Activated B cell treated with CpG ODN at 0.5 μM for 24 hours (primary cell): ENCODE measurements at regions not wholly inside any gene's neighbourhood (a gene's known extent, or its start where the extent isn't known, plus 50 kb on each side); places are given as distances from the start of the nearest gene placed in this dataset.

Experiments
- ATAC-seq: fragments of 200-7000 bp; cut with Tn5 transposase; one replicate; pipeline ENCODE4 v1.10.0; 2021; ENCODE audit warnings: low read depth, mild to moderate bottlenecking, moderate library complexity
- CTCF ChIA-PET: fragments of 350-600 bp; sonication (Branson Sonifier 250); formaldehyde crosslinking; loops from one replicate; lab custom pipeline; 2021; ENCODE audit warnings: antibody characterized with exemption; lab: Charles Lee
- POLR2A ChIA-PET: fragments of 350-600 bp; sonication (Branson Sonifier 250); formaldehyde crosslinking; loops from one replicate; lab custom pipeline; 2021; ENCODE audit warnings: antibody characterized with exemption; lab: Charles Lee
- DNase-seq: peaks from one replicate; pipeline ENCODE4 v3.0.0; 2022
- H3K27ac Mint-ChIP-seq: one replicate; pipeline ENCODE4 v1.8.0; 2020; ENCODE audit warnings: mixed read lengths
- H3K27me3 Mint-ChIP-seq: one replicate; pipeline ENCODE4 v1.8.0; 2021; ENCODE audit warnings: mixed read lengths
- H3K36me3 Mint-ChIP-seq: one replicate; pipeline ENCODE4 v1.8.0; 2021; ENCODE audit warnings: low read depth, mixed read lengths
- H3K4me1 Mint-ChIP-seq: one replicate; pipeline ENCODE4 v1.8.0; 2021; ENCODE audit warnings: mixed read lengths
- H3K4me3 Mint-ChIP-seq: one replicate; pipeline ENCODE4 v1.8.0; 2020; ENCODE audit warnings: mild to moderate bottlenecking, mixed read lengths
- H3K9me3 Mint-ChIP-seq: one replicate; pipeline ENCODE4 v1.8.0; 2020; ENCODE audit warnings: mixed read lengths
- intact Hi-C: fragments of 100-400 bp; cut with micrococcal nuclease; formaldehyde crosslinking; loops from one replicate; pipeline ENCODE4 v1.15.1; 2024
- TF ChIP-seq, protein P1 (sequence below): fragments of 200-600 bp; IDR thresholded peaks from one replicate; pipeline ENCODE4 v1.8.0; 2022; ENCODE audit warnings: antibody characterized with exemption, mild to moderate bottlenecking

DNA sequence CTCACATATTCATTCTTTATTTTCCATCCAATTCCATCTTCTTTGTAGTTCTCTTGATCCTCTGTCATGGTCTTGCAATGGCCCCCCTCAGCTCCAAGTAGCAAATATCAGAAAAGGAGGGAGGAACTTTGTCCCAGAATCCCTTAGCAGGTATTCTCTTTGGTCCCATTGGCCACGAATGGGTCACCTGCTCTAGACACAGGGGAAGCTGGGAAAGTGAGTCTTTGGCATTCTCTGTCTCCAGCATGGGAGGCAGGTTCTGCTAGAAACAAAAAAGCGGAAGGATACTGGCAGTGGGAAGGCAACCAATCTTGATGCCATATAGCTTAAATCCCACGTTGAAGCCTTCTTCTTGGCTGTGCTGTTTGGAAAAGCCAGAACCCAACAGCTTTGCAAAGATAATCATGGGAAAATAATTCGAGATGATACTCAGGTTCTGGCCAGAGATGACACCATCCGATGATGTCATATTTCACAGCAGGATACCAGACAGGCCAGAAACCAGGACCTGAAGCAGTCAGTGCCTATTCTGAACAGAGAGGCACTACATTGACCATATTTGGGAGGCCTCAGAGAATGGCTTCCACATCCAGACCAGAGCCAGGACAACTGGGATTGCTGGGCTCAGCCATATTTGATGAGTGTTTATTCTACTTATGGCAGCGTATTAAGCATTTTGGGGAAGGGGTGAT, 110.4 kb upstream of the ATXN3L start:
- ChIA-PET CTCF (no interaction called here), POLR2A (no interaction called here)
- TF ChIP-seq, protein P1, sequence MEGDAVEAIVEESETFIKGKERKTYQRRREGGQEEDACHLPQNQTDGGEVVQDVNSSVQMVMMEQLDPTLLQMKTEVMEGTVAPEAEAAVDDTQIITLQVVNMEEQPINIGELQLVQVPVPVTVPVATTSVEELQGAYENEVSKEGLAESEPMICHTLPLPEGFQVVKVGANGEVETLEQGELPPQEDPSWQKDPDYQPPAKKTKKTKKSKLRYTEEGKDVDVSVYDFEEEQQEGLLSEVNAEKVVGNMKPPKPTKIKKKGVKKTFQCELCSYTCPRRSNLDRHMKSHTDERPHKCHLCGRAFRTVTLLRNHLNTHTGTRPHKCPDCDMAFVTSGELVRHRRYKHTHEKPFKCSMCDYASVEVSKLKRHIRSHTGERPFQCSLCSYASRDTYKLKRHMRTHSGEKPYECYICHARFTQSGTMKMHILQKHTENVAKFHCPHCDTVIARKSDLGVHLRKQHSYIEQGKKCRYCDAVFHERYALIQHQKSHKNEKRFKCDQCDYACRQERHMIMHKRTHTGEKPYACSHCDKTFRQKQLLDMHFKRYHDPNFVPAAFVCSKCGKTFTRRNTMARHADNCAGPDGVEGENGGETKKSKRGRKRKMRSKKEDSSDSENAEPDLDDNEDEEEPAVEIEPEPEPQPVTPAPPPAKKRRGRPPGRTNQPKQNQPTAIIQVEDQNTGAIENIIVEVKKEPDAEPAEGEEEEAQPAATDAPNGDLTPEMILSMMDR, result no peak
- Mint-ChIP-seq H3K4me1 (peaks cover 20% of the 10 kb centered on the region), H3K36me3 (no peaks in the 10 kb centered on the region), H3K9me3 (no peaks in the 10 kb centered on the region), H3K4me3 (no peak overlapping the region), H3K27ac (no peak overlapping the region), H3K27me3 (no peaks in the 10 kb centered on the region)
- intact Hi-C loops, result no loop called here
- DNase-seq, result no peak
- no peak for ATAC-seq

DNA sequence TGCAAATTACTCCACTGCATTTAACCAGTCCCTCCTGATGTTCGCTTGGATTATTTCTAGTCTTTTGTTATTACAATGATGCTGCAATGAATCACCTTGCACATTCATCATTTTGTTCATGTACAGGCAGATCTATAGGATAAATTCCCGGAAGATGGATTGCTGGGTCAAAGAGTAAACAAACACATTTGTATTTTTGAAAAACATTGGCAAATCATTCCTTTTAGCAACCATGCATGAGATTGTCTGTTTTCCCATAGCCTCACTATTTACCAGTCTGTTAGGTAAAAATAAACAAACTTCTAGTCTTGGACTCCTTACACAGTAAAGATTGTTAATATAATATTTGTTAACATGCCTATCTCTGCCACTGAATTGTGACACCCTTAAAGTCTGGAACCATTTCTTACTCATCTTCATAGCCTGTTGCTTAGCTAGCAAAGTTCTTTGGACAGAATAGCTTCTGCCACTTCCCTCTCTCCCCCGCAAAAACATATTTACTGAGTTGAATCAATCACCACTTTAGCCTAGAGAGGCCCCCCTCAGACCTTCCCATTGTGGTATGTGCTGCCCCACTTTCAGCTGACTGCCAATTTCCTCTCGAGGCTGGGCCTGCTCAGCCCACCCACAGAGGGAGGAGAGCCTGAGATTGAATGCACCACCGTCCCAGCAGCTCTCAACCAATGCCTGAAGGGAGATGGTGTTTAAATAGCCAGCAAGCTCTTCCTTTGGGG, 108.4 kb upstream of the ATXN3L start:
- no peaks in the 10 kb centered on the region for H3K36me3 Mint-ChIP-seq
- intact Hi-C loops, result no loop called here
- H3K27me3 Mint-ChIP-seq, result no peaks in the 10 kb centered on the region
- H3K4me3 Mint-ChIP-seq, result no peak overlapping the region
- DNase-seq (no peak), ATAC-seq (peak; percentile 50)
- H3K27ac Mint-ChIP-seq, result peak overlapping the region; percentile 66
- H3K4me1 Mint-ChIP-seq, result peaks cover 21% of the 10 kb centered on the region
- TF ChIP-seq, protein P1, result no peak
- POLR2A ChIA-PET, result interaction anchor here (1.5 kb wide), 1 partner anchor 45 kb away, joined by 3 read pairs; no protein-coding TSS in a partner anchor
- no peaks in the 10 kb centered on the region for H3K9me3 Mint-ChIP-seq
- CTCF ChIA-PET, result no interaction called here

DNA sequence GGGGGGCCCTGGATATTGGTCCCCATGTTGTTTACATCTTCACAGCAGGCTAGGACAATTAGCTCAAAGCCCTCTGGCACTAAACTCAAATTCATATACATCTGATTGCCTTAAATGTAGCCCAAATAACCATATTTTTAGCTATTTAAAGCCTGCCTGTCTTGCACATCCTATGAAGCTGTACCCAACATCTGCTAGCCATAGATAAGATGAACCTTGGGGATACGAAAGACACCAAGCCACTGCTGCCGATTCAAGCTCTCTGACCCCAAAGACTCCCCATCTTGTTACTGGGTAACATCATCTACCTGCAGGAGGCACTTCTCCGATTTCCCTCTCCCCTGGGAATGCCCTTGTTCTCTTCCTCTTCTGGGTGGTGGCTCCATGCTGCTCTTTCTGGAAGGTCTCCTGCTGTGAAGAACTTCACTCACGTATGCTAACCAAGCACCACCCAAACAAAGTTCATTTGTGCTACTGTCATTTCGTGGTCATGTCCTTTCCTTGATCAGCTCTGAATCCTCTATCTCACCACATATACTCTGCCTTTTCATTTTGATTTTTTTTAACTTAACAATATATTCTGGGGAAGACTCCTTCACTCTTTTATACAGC, 107.7 kb upstream of the ATXN3L start:
- peak overlapping the region; percentile 41 for H3K27ac Mint-ChIP-seq
- no peak for ATAC-seq
- ChIA-PET POLR2A (interaction anchor here (1.5 kb wide), 1 partner anchor 46 kb away, joined by 3 read pairs; no protein-coding TSS in a partner anchor), CTCF (no interaction called here)
- peaks cover 27% of the 10 kb centered on the region for H3K4me1 Mint-ChIP-seq
- H3K36me3 Mint-ChIP-seq, result no peaks in the 10 kb centered on the region
- H3K27me3 Mint-ChIP-seq, result no peaks in the 10 kb centered on the region
- TF ChIP-seq, protein P1, result no peak
- no peak for DNase-seq
- intact Hi-C loops, result no loop called here
- no peaks in the 10 kb centered on the region for H3K9me3 Mint-ChIP-seq
- H3K4me3 Mint-ChIP-seq, result no peak overlapping the region

DNA sequence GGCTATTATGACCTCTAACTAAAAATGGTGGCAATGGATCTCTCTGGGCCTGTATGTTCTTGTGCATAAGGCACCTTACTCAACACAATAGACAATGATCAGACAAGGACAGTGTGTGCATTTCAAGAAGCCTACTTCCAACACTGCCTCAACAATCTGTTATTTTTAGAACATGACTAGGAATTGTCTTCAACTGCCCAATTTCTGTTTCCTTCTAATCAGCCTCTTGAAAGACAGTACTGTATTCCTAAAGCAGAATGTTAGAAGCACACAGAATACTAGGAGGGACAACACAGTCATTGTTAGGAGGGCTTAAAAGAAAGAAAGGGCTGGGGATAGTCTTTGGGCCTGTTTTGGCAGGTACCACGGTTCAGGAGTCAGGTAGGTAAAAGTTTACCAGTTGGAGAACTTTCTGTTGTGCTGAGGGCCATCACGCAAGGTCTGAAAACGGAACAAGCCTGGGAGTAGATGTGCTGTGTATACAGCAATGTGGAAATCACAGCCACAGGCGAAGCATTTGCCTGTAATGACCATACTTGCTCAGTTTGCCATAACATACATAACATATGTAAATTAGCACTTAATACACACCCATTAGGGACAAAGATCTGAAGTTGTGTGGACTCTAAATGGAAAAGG, 100.8 kb upstream of the ATXN3L start:
- ChIA-PET POLR2A (interaction anchor here (1.0 kb wide), 1 partner anchor 36 kb away, joined by 3 read pairs; no protein-coding TSS in a partner anchor), CTCF (no interaction called here)
- H3K9me3 Mint-ChIP-seq, result no peaks in the 10 kb centered on the region
- H3K27me3 Mint-ChIP-seq, result no peaks in the 10 kb centered on the region
- intact Hi-C loops, result loop anchor here (2.0 kb wide), 1 partner anchor 20 kb away; no protein-coding TSS in a partner anchor
- peaks cover 60% of the 10 kb centered on the region for H3K4me1 Mint-ChIP-seq
- peak overlapping the region; percentile 75 for H3K4me3 Mint-ChIP-seq
- DNase-seq (no peak), ATAC-seq (peak; percentile 35)
- H3K36me3 Mint-ChIP-seq, result no peaks in the 10 kb centered on the region
- peak overlapping the region; percentile 92 for H3K27ac Mint-ChIP-seq
- TF ChIP-seq, protein P1, result no peak
